ENCODE measurements at regions not wholly inside any gene's neighbourhood (a gene's known extent, or its start where the extent isn't known, plus 50 kb on each side); places are given as distances from the start of the nearest gene placed in this dataset.

DNA sequence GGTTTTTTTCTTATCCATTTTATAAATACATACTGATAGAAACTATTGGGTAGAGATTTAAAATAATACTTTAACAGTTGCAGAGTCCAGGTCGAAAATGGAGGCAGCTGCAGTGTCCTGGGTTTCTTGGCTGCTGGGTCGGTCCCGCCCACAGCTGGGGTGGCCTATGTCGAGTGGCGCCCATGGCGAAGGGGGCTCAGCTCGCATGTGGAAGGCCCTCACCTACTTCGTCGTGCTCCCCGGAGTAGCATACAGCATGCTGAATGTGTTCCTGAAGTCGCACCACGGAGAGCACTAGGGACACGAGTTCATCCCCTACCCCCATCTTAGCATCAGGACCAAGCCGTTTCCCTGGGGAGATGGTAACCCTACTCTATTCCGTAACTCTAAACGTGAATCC is 1304.9 kb upstream of the ADGRL2 start:
- FAIRE-seq: no peak
- DNase-seq (ENCODE audit: low spot score): no peak

GRCh38 chr1:80472145-80472544 is 1328.6 kb upstream of the ADGRL2 start:
- DNase-seq (ENCODE audit: low spot score): no peak
- FAIRE-seq: no peak

DNA sequence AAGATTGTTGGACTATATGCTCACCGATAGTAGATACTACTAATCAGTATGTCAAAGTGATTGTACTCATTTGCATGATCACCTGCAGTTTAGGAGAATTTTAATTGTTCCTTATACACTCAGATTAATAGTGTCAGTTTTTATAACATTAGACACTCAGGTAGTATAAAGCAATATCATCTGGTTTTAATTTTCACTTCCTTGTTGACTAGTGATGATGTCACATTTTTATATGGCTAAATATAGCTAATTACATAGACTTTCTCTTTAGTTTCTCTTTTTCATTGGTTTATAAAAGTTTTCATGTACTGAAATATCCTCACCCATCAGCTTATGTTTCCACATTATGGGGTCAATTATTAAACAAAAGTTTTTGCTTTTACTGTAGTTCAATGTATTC is 1332.4 kb upstream of the ADGRL2 start:
- no peak for FAIRE-seq
- no peak for DNase-seq (ENCODE audit: low spot score)

DNA sequence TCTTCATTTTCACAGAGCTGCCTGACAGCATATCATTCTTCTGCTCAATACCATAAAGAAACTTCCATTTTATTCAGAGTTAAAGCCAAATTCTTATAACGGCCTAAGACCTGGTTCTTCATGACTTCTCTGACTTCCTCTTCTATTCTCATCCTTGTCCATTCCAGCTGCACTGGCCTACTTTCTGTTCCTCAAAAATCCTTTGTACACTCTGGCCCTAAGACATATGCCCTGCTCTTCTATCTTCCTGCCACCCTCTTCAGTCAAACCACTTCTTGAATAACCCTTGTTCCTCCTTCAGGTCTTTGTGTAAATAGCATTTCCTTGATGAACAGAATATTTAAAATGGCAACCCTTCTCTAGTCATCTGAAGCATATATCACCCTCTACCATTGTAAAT is 1338.7 kb upstream of the ADGRL2 start:
- FAIRE-seq (no peak), DNase-seq (ENCODE audit: low spot score) (no peak)

DNA sequence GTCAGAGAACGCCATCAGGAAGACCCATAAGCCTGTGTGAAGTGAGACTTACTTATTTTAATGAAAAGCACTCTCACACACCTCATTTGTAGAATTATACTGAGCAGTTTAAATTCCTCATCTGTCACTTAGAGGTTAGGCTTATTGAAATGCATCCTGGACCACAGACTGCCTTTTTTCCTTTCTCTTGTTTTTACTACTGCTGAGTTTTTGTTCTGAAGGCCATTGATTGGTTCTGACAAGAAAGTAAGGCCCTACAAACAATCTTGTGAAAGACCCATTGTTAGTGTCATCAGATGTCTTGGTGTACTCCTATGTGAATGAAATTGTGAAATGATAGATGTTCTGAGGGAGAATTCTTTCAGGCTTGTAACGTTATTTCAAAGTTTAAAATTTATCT is 1343.3 kb upstream of the ADGRL2 start:
- FAIRE-seq (no peak), DNase-seq (ENCODE audit: low spot score) (no peak)

GRCh38 chr1:80453775-80454174 is 1347.0 kb upstream of the ADGRL2 start:
- no peak for DNase-seq (ENCODE audit: low spot score)
- FAIRE-seq: no peak

DNA sequence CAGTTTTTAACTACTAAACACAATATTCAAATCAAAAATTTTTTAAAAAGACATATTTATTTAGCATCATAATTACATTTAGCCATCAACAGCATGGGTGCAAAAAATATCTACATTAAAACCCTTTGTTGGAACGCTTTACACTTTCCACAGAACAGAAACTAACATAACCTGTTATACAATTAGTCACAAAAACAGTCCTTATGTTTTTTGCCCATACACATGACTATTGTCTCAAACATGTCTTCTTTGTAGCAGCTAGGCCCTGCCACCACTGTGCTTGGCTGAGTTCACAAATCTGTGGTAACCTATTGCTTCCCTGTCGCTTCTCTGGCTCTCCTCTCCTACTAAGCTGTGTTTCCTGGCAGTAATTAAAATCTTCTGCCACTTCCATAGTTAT is 1350.0 kb upstream of the ADGRL2 start:
- FAIRE-seq (no peak), DNase-seq (ENCODE audit: low spot score) (no peak)

DNA sequence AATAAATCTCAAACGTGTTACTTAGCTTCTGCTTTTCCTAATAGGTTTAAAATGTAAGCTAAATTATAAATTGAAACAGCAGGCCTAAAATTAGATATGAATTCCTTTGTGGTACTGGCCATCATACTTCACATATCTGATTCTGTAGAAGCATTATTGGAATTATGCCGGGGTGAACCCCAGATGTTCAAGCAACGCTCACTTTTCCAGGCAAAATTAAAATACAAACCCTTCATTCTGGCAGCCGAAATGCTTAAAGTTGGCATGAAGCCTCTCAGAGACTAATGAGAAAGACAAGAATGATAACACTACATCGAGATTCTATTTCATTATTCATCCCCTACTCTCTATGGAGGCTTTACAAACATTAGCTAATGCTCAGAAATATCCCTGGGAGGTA is 1352.7 kb upstream of the ADGRL2 start:
- no peak for DNase-seq (ENCODE audit: low spot score)

GRCh38 chr1:80447526-80447925 is 1353.2 kb upstream of the ADGRL2 start:
- FAIRE-seq: no peak
- no peak for DNase-seq (ENCODE audit: low spot score)

More for the DNA sequence above, 1352.7 kb upstream of the ADGRL2 start:
- FAIRE-seq: no peak

DNA sequence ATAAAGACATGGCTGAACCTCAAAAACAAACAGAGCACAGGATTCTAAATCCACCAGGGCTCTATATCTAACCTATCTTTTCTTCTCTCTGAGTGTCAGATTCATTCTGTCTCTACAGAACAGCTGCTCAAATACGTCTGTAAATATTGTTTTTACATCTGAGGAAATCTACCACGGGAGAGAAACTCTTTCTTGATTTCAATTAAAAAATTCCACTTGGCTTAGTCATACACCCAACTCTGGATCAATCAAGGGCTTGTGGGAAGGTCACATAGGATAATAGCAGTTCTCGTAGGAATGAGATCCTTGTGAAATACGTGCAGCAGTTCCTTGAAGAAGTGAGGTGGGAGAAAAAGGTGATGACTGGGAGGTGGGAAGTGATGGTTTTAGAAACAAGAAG is 1355.7 kb upstream of the ADGRL2 start:
- FAIRE-seq: no peak
- DNase-seq (ENCODE audit: low spot score): peak; percentile 9

DNA sequence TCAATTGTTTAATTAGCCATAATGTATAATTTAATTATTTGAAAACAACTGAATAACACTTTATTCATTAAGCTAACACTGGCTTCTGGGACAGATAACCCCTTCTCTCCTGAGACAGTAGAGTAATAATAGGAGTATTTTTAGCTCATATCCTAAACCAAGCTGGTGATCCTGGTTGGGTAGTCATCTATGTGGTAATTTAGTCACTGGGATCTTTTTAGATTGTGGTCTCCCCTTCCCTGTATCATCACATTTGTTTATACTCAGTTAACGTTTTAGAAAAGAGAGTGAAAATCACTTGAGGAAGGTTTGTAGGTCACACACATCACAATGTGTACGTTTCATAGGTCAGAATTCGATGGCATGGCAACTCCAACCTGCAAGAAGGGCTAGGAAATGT is 1356.6 kb upstream of the ADGRL2 start:
- DNase-seq (ENCODE audit: low spot score) (no peak), FAIRE-seq (no peak)

DNA sequence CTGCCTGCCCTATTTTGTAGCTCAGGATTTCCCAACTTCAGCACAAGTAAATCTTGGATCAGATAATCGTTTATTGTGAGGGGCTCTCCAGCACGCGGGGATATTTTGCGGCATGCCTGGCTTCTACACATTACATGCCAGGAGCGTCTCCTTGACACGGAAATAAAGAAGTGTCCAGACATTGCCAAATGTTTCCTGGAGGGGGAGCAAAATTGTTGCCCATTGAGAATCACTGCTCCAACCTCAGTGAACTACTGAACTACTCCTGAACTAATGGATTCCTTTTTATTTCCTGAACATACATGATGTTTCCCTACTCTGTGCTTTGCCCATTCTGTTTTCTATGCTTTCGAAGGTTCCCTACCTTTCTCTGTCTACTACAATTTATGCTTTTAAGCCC is 1359.1 kb upstream of the ADGRL2 start:
- FAIRE-seq (no peak), DNase-seq (ENCODE audit: low spot score) (no peak)

DNA sequence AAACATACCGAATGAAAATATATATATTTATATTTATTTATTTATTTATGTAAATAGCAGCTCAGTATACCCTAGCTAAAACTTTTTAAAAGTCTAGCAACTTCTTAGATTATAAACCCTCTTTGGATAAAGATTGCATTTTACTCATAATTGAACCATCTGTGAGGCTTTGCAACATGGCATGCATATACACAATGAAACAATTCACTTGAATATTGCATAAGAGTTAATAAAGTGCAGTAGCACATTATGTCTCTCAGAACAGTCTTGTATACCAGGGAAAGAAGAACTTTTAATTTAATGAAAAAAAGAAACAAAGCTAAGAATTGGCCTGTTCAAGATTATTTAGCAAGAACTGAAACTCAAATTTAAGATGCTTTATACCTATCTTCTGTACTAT is 1363.9 kb upstream of the ADGRL2 start:
- no peak for FAIRE-seq

GRCh38 chr1:80427881-80428280 is 1372.9 kb upstream of the ADGRL2 start:
- FAIRE-seq (no peak), DNase-seq (ENCODE audit: low spot score) (no peak)

More for the DNA sequence above, 1363.9 kb upstream of the ADGRL2 start:
- DNase-seq (ENCODE audit: low spot score): no peak

DNA sequence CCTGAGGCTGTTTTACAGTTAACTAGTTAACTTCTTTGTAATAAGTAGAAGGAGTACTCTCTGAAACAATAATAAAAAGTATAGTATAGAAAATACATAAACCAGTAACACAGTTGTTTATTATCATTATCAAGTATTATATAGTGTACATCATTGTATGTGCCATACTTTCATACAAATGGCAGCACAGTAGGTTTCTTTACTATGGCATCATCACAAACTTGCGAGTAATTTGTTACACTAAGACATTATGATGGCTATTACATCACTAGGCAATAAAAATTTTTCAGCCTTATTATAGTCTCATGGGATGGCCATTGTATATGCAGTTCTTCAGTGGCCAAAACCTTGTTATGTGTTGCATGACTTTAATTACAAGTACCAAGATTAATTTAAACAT is 1376.5 kb upstream of the ADGRL2 start:
- FAIRE-seq: no peak
- no peak for DNase-seq (ENCODE audit: low spot score)

- FAIRE-seq: no peak
- no peak for DNase-seq (ENCODE audit: low spot score)
These were observed 1382.6 kb upstream of the ADGRL2 start for GRCh38 chr1:80418134-80418533.

GRCh38 chr1:80417671-80418070 is 1383.1 kb upstream of the ADGRL2 start:
- FAIRE-seq (no peak), DNase-seq (ENCODE audit: low spot score) (no peak)

DNA sequence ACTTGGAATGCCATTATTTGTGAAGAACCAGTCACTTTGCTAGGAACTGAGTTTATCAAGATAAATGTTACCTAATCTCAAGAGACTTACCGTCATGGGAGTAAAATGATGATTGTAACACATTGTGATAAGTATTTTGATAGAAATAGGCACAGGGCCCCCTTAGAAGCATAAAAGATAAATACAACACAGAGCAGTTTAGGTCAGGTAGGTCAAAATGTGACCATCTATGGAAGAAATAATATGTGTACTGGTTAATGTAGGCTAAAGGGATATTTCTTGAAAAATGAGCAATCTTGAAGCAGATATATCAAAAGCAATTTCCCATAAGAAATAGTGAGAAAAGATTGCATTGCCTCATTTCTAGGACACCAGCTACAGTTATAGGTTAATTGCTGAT is 1386.8 kb upstream of the ADGRL2 start:
- no peak for FAIRE-seq
- DNase-seq (ENCODE audit: low spot score): no peak

- DNase-seq (ENCODE audit: low spot score): no peak
- FAIRE-seq: no peak
These were observed 1390.5 kb upstream of the ADGRL2 start for GRCh38 chr1:80410233-80410632.

- FAIRE-seq (no peak), DNase-seq (ENCODE audit: low spot score) (no peak)
These were observed 1397.0 kb upstream of the ADGRL4 start for GRCh38 chr1:80403471-80403893.

DNA sequence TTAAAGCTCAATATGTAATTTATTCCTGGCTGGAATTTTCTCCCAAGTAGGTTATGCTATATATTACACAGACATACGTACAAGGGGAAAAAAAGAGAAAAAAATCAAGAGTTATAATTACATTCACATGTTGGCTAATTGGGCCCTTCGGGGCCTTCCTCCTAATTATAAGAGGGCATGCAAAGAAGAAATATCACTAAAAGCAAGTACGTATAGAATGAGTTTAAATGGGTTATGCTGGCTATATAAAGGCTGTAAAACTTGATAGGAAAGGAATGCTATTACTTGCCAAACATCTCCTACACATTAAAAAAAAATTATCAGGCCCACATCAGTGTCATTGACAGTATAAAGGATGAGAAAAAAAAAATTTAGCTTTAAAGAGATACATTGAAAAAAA is 1396.1 kb upstream of the ADGRL4 start:
- no peak for DNase-seq (ENCODE audit: low spot score)
- FAIRE-seq: no peak

DNA sequence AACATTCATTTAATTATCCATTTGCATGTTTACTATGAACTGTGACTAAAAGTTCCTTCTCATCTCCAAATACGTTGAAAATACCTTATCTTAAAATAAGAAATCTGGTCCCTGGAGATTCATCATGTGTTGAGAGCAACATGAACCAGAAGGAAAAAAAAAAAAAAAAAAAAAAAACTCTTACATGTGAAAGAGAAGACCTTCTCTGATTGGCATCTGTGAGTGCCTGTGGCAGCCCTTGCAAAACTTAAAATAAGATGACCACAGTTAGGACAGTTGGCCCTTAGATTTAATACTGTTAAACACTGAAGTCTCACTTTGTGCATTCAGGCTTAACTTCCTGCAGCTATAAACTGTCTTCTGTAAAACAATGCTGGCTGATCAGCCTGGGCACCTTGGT is 1395.2 kb upstream of the ADGRL4 start:
- no peak for DNase-seq (ENCODE audit: low spot score)
- FAIRE-seq: no peak

- no peak for FAIRE-seq
These were observed 1386.0 kb upstream of the ADGRL4 start for GRCh38 chr1:80392529-80392928.

GRCh38 chr1:80385650-80386049 is 1379.1 kb upstream of the ADGRL4 start:
- DNase-seq (ENCODE audit: low spot score): no peak
- no peak for FAIRE-seq

More at GRCh38 chr1:80392529-80392928, 1386.0 kb upstream of the ADGRL4 start:
- no peak for DNase-seq (ENCODE audit: low spot score)

Data from urothelium cell line (cell line).